Loucy (cell line): ENCODE measurements at regions not wholly inside any gene's neighbourhood (a gene's known extent, or its start where the extent isn't known, plus 50 kb on each side); places are given as distances from the start of the nearest gene placed in this dataset.

ENCODE experiments used
- H2AFZ ChIP-seq: fragments of 200-600 bp; sonication (generic); 2 replicates; pipeline ENCODE4 v1.6.0; 2016; ENCODE audit warnings: antibody characterized with exemption, mild to moderate bottlenecking, low read length, moderate library complexity
- H3F3A ChIP-seq: fragments of 200-600 bp; 2 replicates; pipeline ENCODE4 v1.6.0; 2016; ENCODE audit warnings: antibody characterized with exemption, low read depth, mild to moderate bottlenecking
- H3K27me3 ChIP-seq: fragments of 200-600 bp; sonication (generic); 2 replicates; pipeline ENCODE4 v1.6.1; 2014; ENCODE audit warnings: low read length, mild to moderate bottlenecking; ENCODE audit not compliant: insufficient read depth, poor library complexity, severe bottlenecking
- H3K36me3 ChIP-seq: fragments of 200-600 bp; sonication (generic); 2 replicates; pipeline ENCODE4 v1.6.1; 2016; ENCODE audit warnings: low read length; ENCODE audit not compliant: insufficient read depth
- H3K4me1 ChIP-seq: fragments of 200-600 bp; sonication (generic); 2 replicates; pipeline ENCODE4 v1.5.1; 2014; ENCODE audit warnings: low read length, mild to moderate bottlenecking; ENCODE audit not compliant: insufficient read depth, poor library complexity, severe bottlenecking
- H3K4me2 ChIP-seq: fragments of 200-600 bp; sonication (generic); 2 replicates; pipeline ENCODE4 v1.6.0; 2014; ENCODE audit warnings: antibody characterized with exemption, low read length, low read depth, mild to moderate bottlenecking; ENCODE audit not compliant: poor library complexity, severe bottlenecking
- H3K4me3 ChIP-seq: fragments of 200-600 bp; sonication (generic); 2 replicates; pipeline ENCODE4 v1.5.1; 2014; ENCODE audit warnings: low read length, mild to moderate bottlenecking, mixed read lengths; ENCODE audit not compliant: poor library complexity, severe bottlenecking
- H3K79me2 ChIP-seq: fragments of 200-600 bp; sonication (generic); 2 replicates; pipeline ENCODE4 v1.6.1; 2014; ENCODE audit warnings: low read length; ENCODE audit not compliant: insufficient read depth
- H3K9ac ChIP-seq: fragments of 200-600 bp; sonication (generic); 2 replicates; pipeline ENCODE4 v1.6.0; 2014; ENCODE audit warnings: mild to moderate bottlenecking, low read depth, low read length, moderate library complexity; ENCODE audit not compliant: poor library complexity, severe bottlenecking
- H3K9me2 ChIP-seq: fragments of 200-600 bp; sonication (generic); replicated peaks from 2 replicates; pipeline ENCODE4 v1.6.1; 2016; ENCODE audit warnings: low read depth, low read length, mixed read lengths
- H3K9me3 ChIP-seq: fragments of 200-600 bp; sonication (generic); 2 replicates; pipeline ENCODE4 v1.6.1; 2014; ENCODE audit warnings: mild to moderate bottlenecking, antibody characterized with exemption, low read length, low read depth; ENCODE audit not compliant: insufficient read depth
- H4K20me1 ChIP-seq: fragments of 200-600 bp; sonication (generic); 2 replicates; pipeline ENCODE4 v1.6.0; 2014; ENCODE audit warnings: antibody characterized with exemption, low read length, mild to moderate bottlenecking; ENCODE audit not compliant: insufficient read depth, poor library complexity, severe bottlenecking
- EZH2phosphoT487 ChIP-seq: fragments of 200-600 bp; IDR thresholded peaks from 2 replicates; pipeline ENCODE4 v1.6.1; 2018; ENCODE audit warnings: antibody characterized with exemption, mild to moderate bottlenecking, moderate library complexity, borderline replicate concordance
- TF ChIP-seq, protein P1 (sequence below): fragments of 200-600 bp; sonication (generic); conservative IDR thresholded peaks from 2 replicates; pipeline ENCODE4 v1.5.1; 2014; ENCODE audit warnings: mild to moderate bottlenecking, antibody characterized with exemption, low read length

DNA sequence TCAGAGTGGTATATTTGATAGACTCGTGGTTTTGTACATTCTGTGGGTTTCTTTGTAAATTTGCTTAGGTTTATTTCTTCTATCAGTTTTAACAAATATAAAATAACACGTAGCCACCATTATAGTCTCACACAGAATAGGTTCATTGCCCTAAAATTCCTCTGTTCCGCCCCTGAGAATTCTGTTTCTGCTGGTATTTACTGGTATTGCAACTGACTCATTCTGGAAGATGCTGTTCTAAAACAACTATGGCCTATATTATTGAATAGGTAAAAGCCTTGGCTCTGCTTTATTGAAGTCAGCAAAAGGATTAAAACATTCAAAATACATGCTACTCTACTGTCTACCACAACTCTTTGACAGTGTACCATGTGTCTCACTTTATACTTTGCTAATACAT is 119.1 kb upstream of the CHORDC1 start:
- no peak overlapping the region for H3K4me3 ChIP-seq
- H4K20me1 ChIP-seq: no peaks in the 10 kb centered on the region
- no peaks in the 10 kb centered on the region for H3K4me1 ChIP-seq
- no peaks in the 10 kb centered on the region for H3K9me2 ChIP-seq
- no peaks in the 10 kb centered on the region for H3K36me3 ChIP-seq
- H3K27me3 ChIP-seq: no peaks in the 10 kb centered on the region
- H3K9me3 ChIP-seq: no peaks in the 10 kb centered on the region
- TF ChIP-seq, protein P1, sequence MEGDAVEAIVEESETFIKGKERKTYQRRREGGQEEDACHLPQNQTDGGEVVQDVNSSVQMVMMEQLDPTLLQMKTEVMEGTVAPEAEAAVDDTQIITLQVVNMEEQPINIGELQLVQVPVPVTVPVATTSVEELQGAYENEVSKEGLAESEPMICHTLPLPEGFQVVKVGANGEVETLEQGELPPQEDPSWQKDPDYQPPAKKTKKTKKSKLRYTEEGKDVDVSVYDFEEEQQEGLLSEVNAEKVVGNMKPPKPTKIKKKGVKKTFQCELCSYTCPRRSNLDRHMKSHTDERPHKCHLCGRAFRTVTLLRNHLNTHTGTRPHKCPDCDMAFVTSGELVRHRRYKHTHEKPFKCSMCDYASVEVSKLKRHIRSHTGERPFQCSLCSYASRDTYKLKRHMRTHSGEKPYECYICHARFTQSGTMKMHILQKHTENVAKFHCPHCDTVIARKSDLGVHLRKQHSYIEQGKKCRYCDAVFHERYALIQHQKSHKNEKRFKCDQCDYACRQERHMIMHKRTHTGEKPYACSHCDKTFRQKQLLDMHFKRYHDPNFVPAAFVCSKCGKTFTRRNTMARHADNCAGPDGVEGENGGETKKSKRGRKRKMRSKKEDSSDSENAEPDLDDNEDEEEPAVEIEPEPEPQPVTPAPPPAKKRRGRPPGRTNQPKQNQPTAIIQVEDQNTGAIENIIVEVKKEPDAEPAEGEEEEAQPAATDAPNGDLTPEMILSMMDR: no peak
- TF ChIP-seq EZH2phosphoT487: no peak
- no peaks in the 10 kb centered on the region for H3K79me2 ChIP-seq
- no peak overlapping the region for H2AFZ ChIP-seq
- H3F3A ChIP-seq: no peaks in the 10 kb centered on the region
- H3K9ac ChIP-seq: no peak overlapping the region
- no peak overlapping the region for H3K4me2 ChIP-seq

DNA sequence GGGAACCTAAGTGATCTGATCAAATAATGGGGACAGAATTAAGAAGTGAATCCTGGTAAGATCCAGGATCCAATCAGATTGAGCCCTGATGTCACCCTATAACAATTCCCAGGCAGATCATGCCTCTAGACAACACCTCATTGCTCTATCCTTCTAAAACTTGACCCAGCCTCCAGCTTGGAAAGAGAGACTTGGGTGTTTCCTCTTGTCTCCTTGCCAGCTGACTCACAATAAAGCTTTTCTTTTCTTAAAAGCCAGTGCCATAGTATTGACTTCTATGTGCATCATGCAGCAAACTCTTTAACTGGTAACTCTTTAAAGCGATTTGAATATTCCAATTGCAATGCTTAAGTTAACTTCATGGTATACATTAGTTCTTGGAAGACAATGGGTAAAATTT is 109.6 kb upstream of the CHORDC1 start:
- Histone ChIP-seq H3K4me2 (no peak overlapping the region), H3K4me3 (no peak overlapping the region), H3K79me2 (no peaks in the 10 kb centered on the region), H3K36me3 (no peaks in the 10 kb centered on the region), H3K4me1 (no peaks in the 10 kb centered on the region), H3K9ac (no peak overlapping the region), H2AFZ (no peak overlapping the region), H3F3A (no peaks in the 10 kb centered on the region), H4K20me1 (no peaks in the 10 kb centered on the region), H3K9me2 (no peaks in the 10 kb centered on the region), H3K9me3 (no peaks in the 10 kb centered on the region), H3K27me3 (no peaks in the 10 kb centered on the region)
- no peak for TF ChIP-seq EZH2phosphoT487
- TF ChIP-seq, protein P1: no peak

DNA sequence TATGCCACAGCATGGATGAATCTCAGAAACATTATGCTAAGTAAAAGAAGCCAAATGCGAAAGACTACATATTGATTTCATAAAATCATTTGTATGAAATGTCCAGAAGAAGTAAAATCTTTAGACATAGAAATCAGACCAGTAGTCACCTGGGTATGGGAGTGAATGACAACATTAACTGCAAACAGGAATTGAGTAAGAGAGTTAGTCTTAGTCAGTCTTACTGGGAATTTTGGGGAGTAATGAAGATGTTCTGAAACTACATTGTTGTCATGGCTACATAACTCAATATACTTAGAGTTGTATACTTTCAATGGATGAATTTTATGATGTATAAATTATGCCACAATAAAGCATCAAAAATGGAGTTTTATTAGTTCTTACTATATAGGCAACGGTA is 107.8 kb upstream of the CHORDC1 start:
- H4K20me1 ChIP-seq: no peaks in the 10 kb centered on the region
- no peak overlapping the region for H3K4me2 ChIP-seq
- H3K9me2 ChIP-seq: no peaks in the 10 kb centered on the region
- H2AFZ ChIP-seq: no peak overlapping the region
- no peaks in the 10 kb centered on the region for H3K27me3 ChIP-seq
- no peaks in the 10 kb centered on the region for H3K4me1 ChIP-seq
- H3K36me3 ChIP-seq: no peaks in the 10 kb centered on the region
- TF ChIP-seq, protein P1: no peak
- no peak for TF ChIP-seq EZH2phosphoT487
- no peak overlapping the region for H3K4me3 ChIP-seq
- no peak overlapping the region for H3K9ac ChIP-seq
- no peaks in the 10 kb centered on the region for H3F3A ChIP-seq
- H3K79me2 ChIP-seq: no peaks in the 10 kb centered on the region
- H3K9me3 ChIP-seq: no peaks in the 10 kb centered on the region
